Astrocyte (in vitro differentiated cells and primary cell): ENCODE measurements at regions not wholly inside any gene's neighbourhood (a gene's known extent, or its start where the extent isn't known, plus 50 kb on each side); places are given as distances from the start of the nearest gene placed in this dataset.

Source experiments
- DNase-seq: peaks from one replicate; pipeline ENCODE4 v3.0.0-alpha.2; 2010; ENCODE audit warnings: low read depth
- FAIRE-seq: peaks from 2 replicates; lab custom pipeline; 2011; peaks lifted over from hg19 to GRCh38; lab: Jason Lieb, UNC
- H2AFZ ChIP-seq: 2 replicates; pipeline ENCODE4 v1.6.0; 2012; ENCODE audit warnings: low read depth, low read length, inconsistent platforms
- H3K27ac ChIP-seq: 2 replicates; pipeline ENCODE4 v1.5.1; 2011; ENCODE audit warnings: low read depth, low read length, inconsistent platforms
- H3K27me3 ChIP-seq: 2 replicates; pipeline ENCODE4 v1.6.0; 2011; ENCODE audit warnings: low read length, inconsistent platforms; ENCODE audit not compliant: insufficient read depth
- H3K36me3 ChIP-seq: 2 replicates; pipeline ENCODE4 v1.5.1; 2011; ENCODE audit warnings: low read length, inconsistent platforms; ENCODE audit not compliant: insufficient read depth
- H3K4me1 ChIP-seq: 2 replicates; pipeline ENCODE4 v1.5.1; 2011; ENCODE audit warnings: low read length, inconsistent platforms; ENCODE audit not compliant: insufficient read depth
- H3K4me2 ChIP-seq: 2 replicates; pipeline ENCODE4 v1.6.0; 2012; ENCODE audit warnings: low read length, inconsistent platforms
- H3K4me3 ChIP-seq: 2 replicates; pipeline ENCODE4 v1.5.1; 2011; ENCODE audit warnings: low read depth, mild to moderate bottlenecking, low read length, inconsistent platforms; ENCODE audit not compliant: insufficient read depth
- H3K79me2 ChIP-seq: 2 replicates; pipeline ENCODE4 v1.6.0; 2012; ENCODE audit warnings: mild to moderate bottlenecking, low read length, inconsistent platforms; ENCODE audit not compliant: insufficient read depth
- H3K9ac ChIP-seq: 2 replicates; pipeline ENCODE4 v1.6.0; 2012; ENCODE audit warnings: mild to moderate bottlenecking, low read length, inconsistent platforms
- H3K9me3 ChIP-seq: 2 replicates; pipeline ENCODE4 v1.5.1; 2012; ENCODE audit warnings: low read depth, mild to moderate bottlenecking, low read length, inconsistent platforms; ENCODE audit not compliant: insufficient read depth
- H4K20me1 ChIP-seq: 2 replicates; pipeline ENCODE4 v1.6.0; 2012; ENCODE audit warnings: low read length, inconsistent platforms; ENCODE audit not compliant: insufficient read depth
- H3K27ac Mint-ChIP-seq: one replicate; pipeline ENCODE4 v1.8.0; 2021; ENCODE audit warnings: mild to moderate bottlenecking, mixed read lengths; ENCODE audit not compliant: unreplicated experiment
- H3K27me3 Mint-ChIP-seq: one replicate; pipeline ENCODE4 v1.8.0; 2021; ENCODE audit warnings: low read depth, mixed read lengths; ENCODE audit not compliant: unreplicated experiment
- H3K36me3 Mint-ChIP-seq: one replicate; pipeline ENCODE4 v1.8.0; 2021; ENCODE audit warnings: low read depth, mixed read lengths; ENCODE audit not compliant: unreplicated experiment
- H3K4me1 Mint-ChIP-seq: one replicate; pipeline ENCODE4 v1.8.0; 2021; ENCODE audit warnings: low read depth, mixed read lengths; ENCODE audit not compliant: unreplicated experiment
- H3K4me3 Mint-ChIP-seq: one replicate; pipeline ENCODE4 v1.8.0; 2021; ENCODE audit warnings: mild to moderate bottlenecking, moderate library complexity, mixed read lengths; ENCODE audit not compliant: unreplicated experiment
- H3K9me3 Mint-ChIP-seq: one replicate; pipeline ENCODE4 v1.8.0; 2021; ENCODE audit warnings: mild to moderate bottlenecking, mixed read lengths; ENCODE audit not compliant: unreplicated experiment
- CTCF ChIP-seq: IDR thresholded peaks from 2 replicates; pipeline ENCODE4 v1.5.1; 2011; ENCODE audit warnings: low read depth, mild to moderate bottlenecking, inconsistent platforms, low read length, moderate library complexity; ENCODE audit not compliant: insufficient read depth
- EZH2 ChIP-seq: IDR thresholded peaks from 2 replicates; pipeline ENCODE4 v1.6.1; 2012; ENCODE audit warnings: mild to moderate bottlenecking, low read length, inconsistent platforms; ENCODE audit not compliant: insufficient read depth

DNA sequence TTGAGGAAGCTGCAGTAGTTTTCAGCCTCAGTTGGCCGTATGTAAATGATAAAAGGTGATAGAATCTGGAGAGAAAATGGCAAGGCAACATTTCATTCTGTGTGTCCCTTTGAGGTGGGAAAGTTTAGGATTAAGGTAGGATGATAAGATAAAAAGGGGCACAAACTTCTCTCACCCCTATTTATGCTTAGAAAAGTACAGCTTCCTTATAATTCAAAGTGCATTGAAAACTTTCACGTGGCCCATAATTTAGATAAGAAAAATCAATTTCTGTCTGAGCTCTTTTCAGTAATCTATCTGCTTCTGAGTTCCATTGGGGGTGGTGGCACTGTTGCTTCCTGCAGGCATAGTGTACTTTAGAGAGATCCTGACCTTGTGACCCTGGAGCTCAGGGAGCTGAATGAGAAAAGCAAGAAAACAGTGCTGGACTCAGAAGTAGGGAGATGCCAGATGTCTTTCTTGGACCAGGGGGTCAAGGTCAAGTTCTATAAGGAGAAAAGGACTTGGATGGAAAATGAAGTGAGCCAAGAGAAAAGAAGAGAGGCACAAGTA lies 187.3 kb downstream of the NDFIP2 start:
- Histone ChIP-seq H3K4me1 (no peaks in the 10 kb centered on the region), H3K9ac (no peak overlapping the region), H3K36me3 (no peaks in the 10 kb centered on the region), H3K4me2 (no peak overlapping the region), H3K27ac (no peak overlapping the region), H4K20me1 (no peaks in the 10 kb centered on the region), H3K27me3 (no peaks in the 10 kb centered on the region), H2AFZ (no peak overlapping the region), H3K79me2 (no peaks in the 10 kb centered on the region), H3K4me3 (no peak overlapping the region), H3K9me3 (no peaks in the 10 kb centered on the region)
- Mint-ChIP-seq H3K36me3 (no peaks in the 10 kb centered on the region), H3K9me3 (no peaks in the 10 kb centered on the region), H3K4me3 (no peak overlapping the region), H3K27ac (no peak overlapping the region), H3K4me1 (peaks cover 6% of the 10 kb centered on the region), H3K27me3 (no peaks in the 10 kb centered on the region)
- TF ChIP-seq EZH2 (no peak), CTCF (no peak)
- no peak for DNase-seq
- no peak for FAIRE-seq

GRCh38 chr13:79667771-79668170 lies 186.8 kb downstream of the NDFIP2 start:
- no peak overlapping the region for H3K4me2 ChIP-seq
- DNase-seq (no peak), FAIRE-seq (no peak)
- no peaks in the 10 kb centered on the region for H4K20me1 ChIP-seq
- no peak overlapping the region for H2AFZ ChIP-seq
- TF ChIP-seq EZH2, result no peak
- TF ChIP-seq CTCF, result no peak
- Mint-ChIP-seq H3K36me3 (no peaks in the 10 kb centered on the region), H3K4me1 (peaks cover 9% of the 10 kb centered on the region), H3K4me3 (no peak overlapping the region), H3K27me3 (no peaks in the 10 kb centered on the region), H3K27ac (no peak overlapping the region), H3K9me3 (no peaks in the 10 kb centered on the region)
- H3K4me3 ChIP-seq, result no peak overlapping the region
- no peaks in the 10 kb centered on the region for H3K4me1 ChIP-seq
- H3K27me3 ChIP-seq, result no peaks in the 10 kb centered on the region
- no peaks in the 10 kb centered on the region for H3K9me3 ChIP-seq
- H3K36me3 ChIP-seq, result no peaks in the 10 kb centered on the region
- H3K9ac ChIP-seq, result no peak overlapping the region
- no peaks in the 10 kb centered on the region for H3K79me2 ChIP-seq
- no peak overlapping the region for H3K27ac ChIP-seq

DNA sequence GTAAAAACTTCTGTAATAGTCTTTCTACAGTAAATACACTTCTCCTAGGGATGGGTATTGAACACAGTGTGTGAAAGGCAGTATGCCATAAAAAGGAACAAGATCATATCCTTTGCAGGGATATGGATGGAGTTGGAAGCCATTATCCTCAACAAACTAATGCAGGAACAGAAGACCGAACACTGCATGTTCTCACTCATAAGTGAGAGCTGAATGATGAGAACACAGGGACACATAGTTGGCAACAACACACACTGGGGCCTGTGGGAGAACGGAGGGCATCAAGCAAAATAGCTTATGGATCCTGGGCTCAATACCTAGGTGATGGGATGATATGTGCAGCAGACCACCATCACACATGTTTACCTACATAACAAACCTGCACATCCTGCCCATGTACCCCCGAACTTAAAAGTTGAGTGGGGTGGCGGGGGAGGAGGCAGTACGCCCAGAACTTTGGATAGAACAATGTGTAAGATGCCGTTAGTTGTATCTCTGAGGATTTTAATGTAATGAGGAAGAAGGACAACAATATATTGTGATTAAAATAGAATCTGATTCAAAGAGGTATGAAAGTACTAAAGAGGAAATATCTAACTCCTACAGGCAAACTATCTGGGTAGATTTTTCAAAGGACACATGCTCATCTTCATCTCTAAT lies 183.2 kb downstream of the NDFIP2 start:
- Mint-ChIP-seq H3K36me3 (no peaks in the 10 kb centered on the region), H3K4me1 (peaks cover 17% of the 10 kb centered on the region), H3K4me3 (no peak overlapping the region), H3K27me3 (no peaks in the 10 kb centered on the region), H3K27ac (no peak overlapping the region), H3K9me3 (no peaks in the 10 kb centered on the region)
- no peaks in the 10 kb centered on the region for H3K4me1 ChIP-seq
- FAIRE-seq (no peak), DNase-seq (no peak)
- H3K27me3 ChIP-seq, result no peaks in the 10 kb centered on the region
- no peak for TF ChIP-seq CTCF
- TF ChIP-seq EZH2, result no peak
- H3K36me3 ChIP-seq, result no peaks in the 10 kb centered on the region
- H3K9me3 ChIP-seq, result no peaks in the 10 kb centered on the region
- no peak overlapping the region for H3K27ac ChIP-seq
- no peak overlapping the region for H3K4me2 ChIP-seq
- no peaks in the 10 kb centered on the region for H4K20me1 ChIP-seq
- H3K9ac ChIP-seq, result no peak overlapping the region
- no peak overlapping the region for H3K4me3 ChIP-seq
- no peak overlapping the region for H2AFZ ChIP-seq
- no peaks in the 10 kb centered on the region for H3K79me2 ChIP-seq
